HEK293T (cell line): ENCODE measurements at regions not wholly inside any gene's neighbourhood (a gene's known extent, or its start where the extent isn't known, plus 50 kb on each side); places are given as distances from the start of the nearest gene placed in this dataset.

ENCODE experiments used
- CTCF ChIA-PET: fragments of 350-600 bp; formaldehyde crosslinking; extraction: SDS; loops from one replicate; lab custom pipeline; 2021; ENCODE audit warnings: antibody characterized with exemption, inconsistent platforms; lab: Yijun Ruan, JAX
- POLR2A ChIA-PET: fragments of 350-600 bp; formaldehyde crosslinking; extraction: SDS; loops from one replicate; lab custom pipeline; 2020; ENCODE audit warnings: antibody characterized with exemption, inconsistent platforms; lab: Yijun Ruan, JAX
- DNase-seq: peaks from one replicate; pipeline ENCODE4 v3.0.0; 2012; ENCODE audit warnings: mixed read lengths; ENCODE audit errors: extremely low spot score
- ARNT ChIP-seq: fragments of 450-650 bp; IDR thresholded peaks from 2 replicates; pipeline ENCODE4 v1.6.1; 2017; ENCODE audit warnings: mild to moderate bottlenecking
- BHLHE40 ChIP-seq: fragments of 450-650 bp; IDR thresholded peaks from 2 replicates; pipeline ENCODE4 v1.6.1; 2016; ENCODE audit warnings: mild to moderate bottlenecking, moderate library complexity, borderline replicate concordance
- CTBP1 ChIP-seq: fragments of 450-650 bp; IDR thresholded peaks from 2 replicates; pipeline ENCODE4 v1.6.1; 2016; ENCODE audit warnings: borderline replicate concordance
- ELF4 ChIP-seq: fragments of 450-650 bp; IDR thresholded peaks from 2 replicates; pipeline ENCODE4 v1.6.1; 2017; ENCODE audit warnings: antibody characterized with exemption
- FOXA1 ChIP-seq: fragments of 450-650 bp; IDR thresholded peaks from 2 replicates; pipeline ENCODE4 v1.6.1; 2016; ENCODE audit warnings: mild to moderate bottlenecking
- FOXK2 ChIP-seq: fragments of 450-650 bp; IDR thresholded peaks from 2 replicates; pipeline ENCODE4 v1.6.1; 2016; ENCODE audit warnings: mild to moderate bottlenecking
- FOXM1 ChIP-seq: fragments of 450-650 bp; IDR thresholded peaks from 2 replicates; pipeline ENCODE4 v1.6.1; 2017; ENCODE audit warnings: mild to moderate bottlenecking, borderline replicate concordance
- HDGF ChIP-seq: fragments of 450-650 bp; IDR thresholded peaks from 2 replicates; pipeline ENCODE4 v1.6.1; 2017; ENCODE audit warnings: antibody characterized with exemption, borderline replicate concordance
- L3MBTL2 ChIP-seq: fragments of 450-650 bp; conservative IDR thresholded peaks from 2 replicates; pipeline ENCODE4 v1.6.1; 2016; ENCODE audit warnings: mild to moderate bottlenecking
- LEF1 ChIP-seq: fragments of 450-650 bp; IDR thresholded peaks from 2 replicates; pipeline ENCODE4 v1.6.1; 2017; ENCODE audit warnings: mild to moderate bottlenecking, borderline replicate concordance
- NFRKB ChIP-seq: fragments of 450-650 bp; IDR thresholded peaks from 2 replicates; pipeline ENCODE4 v1.6.1; 2016; ENCODE audit warnings: mild to moderate bottlenecking, moderate library complexity
- PKNOX1 ChIP-seq: fragments of 450-650 bp; IDR thresholded peaks from 2 replicates; pipeline ENCODE4 v1.6.1; 2016
- SP1 ChIP-seq: fragments of 450-650 bp; IDR thresholded peaks from 2 replicates; pipeline ENCODE4 v1.6.1; 2017
- SUZ12 ChIP-seq: fragments of 450-650 bp; IDR thresholded peaks from 2 replicates; pipeline ENCODE4 v1.6.1; 2016; ENCODE audit warnings: mild to moderate bottlenecking
- TARDBP ChIP-seq: fragments of 450-650 bp; IDR thresholded peaks from 2 replicates; pipeline ENCODE4 v1.6.1; 2016
- ZNF384 ChIP-seq: fragments of 450-650 bp; IDR thresholded peaks from 2 replicates; pipeline ENCODE4 v1.6.1; 2016

GRCh38 chr13:24107955-24108614 lies 52.4 kb upstream of the SPATA13 start:
- ChIA-PET POLR2A (no interaction called here), CTCF (no interaction called here)
- TF ChIP-seq PKNOX1 (no peak), SP1 (no peak), ELF4 (no peak), FOXM1 (no peak), TARDBP (no peak), FOXA1 (no peak), SUZ12 (no peak), ARNT (no peak)

GRCh38 chr13:24108615-24108965 lies 51.9 kb upstream of the SPATA13 start:
- CTCF ChIA-PET: no interaction called here
- no peak for TF ChIP-seq LEF1
- no peak for TF ChIP-seq SUZ12
- TF ChIP-seq BHLHE40: no peak
- no peak for TF ChIP-seq PKNOX1
- TF ChIP-seq FOXA1: no peak
- no peak for TF ChIP-seq SP1
- TF ChIP-seq NFRKB: no peak
- TF ChIP-seq L3MBTL2: no peak
- no peak for TF ChIP-seq HDGF
- TF ChIP-seq ELF4: no peak
- TF ChIP-seq ARNT: no peak
- TF ChIP-seq FOXM1: no peak
- POLR2A ChIA-PET: no interaction called here
- DNase-seq: no peak

More at GRCh38 chr13:24107955-24108614, 52.4 kb upstream of the SPATA13 start:
- DNase-seq: no peak

- DNase-seq: no peak
- POLR2A ChIA-PET: no interaction called here
Measured at GRCh38 chr13:24110011-24110410, 50.5 kb upstream of the SPATA13 start.

More at GRCh38 chr13:24110011-24110410, 50.5 kb upstream of the SPATA13 start:
- TF ChIP-seq FOXK2 (no peak), SUZ12 (no peak), ELF4 (no peak), HDGF (no peak), FOXA1 (no peak), TARDBP (no peak), CTBP1 (no peak), SP1 (no peak), BHLHE40 (no peak), FOXM1 (no peak), LEF1 (no peak), PKNOX1 (no peak), ZNF384 (no peak), ARNT (no peak), NFRKB (no peak), L3MBTL2 (no peak)
- CTCF ChIA-PET: no interaction called here
